ENCODE measurements at regions not wholly inside any gene's neighbourhood (a gene's known extent, or its start where the extent isn't known, plus 50 kb on each side); places are given as distances from the start of the nearest gene placed in this dataset.

GRCh38 chr1:25009671-25010262 lies 79.7 kb upstream of the RUNX3 start:
- Histone ChIP-seq H3K4me1 (ENCODE audit: insufficient read depth, low read length) (peaks cover 38% of the 10 kb centered on the region), H3K9me3 (ENCODE audit: low read length) (no peaks in the 10 kb centered on the region), H3K27me3 (ENCODE audit: control insufficient read depth in 1 of 2, insufficient read depth in 2 of 2, low read length in 2 of 2) (peaks cover 6 to 49% of the 10 kb centered on the region in 2 experiments; a peak in 3 of 5 replicates), H2AFZ (ENCODE audit: low read length) (no peak overlapping the region), H3K36me3 (replicated peaks in 1 of 2; ENCODE audit: control insufficient read depth in 1 of 2, insufficient read depth in 2 of 2, low read length in 2 of 2) (no peaks in the 10 kb centered on the region), H3K4me2 (ENCODE audit: low read depth, low read length) (no peak overlapping the region), H3K27ac (ENCODE audit: extremely low read length, insufficient read depth, low read length) (no peak overlapping the region), H3K4me3 (replicated peaks in 1 of 3; ENCODE audit: insufficient read depth in 1 of 3, low read depth in 2 of 3, low read length in 3 of 3) (no peak overlapping the region), H4K20me1 (ENCODE audit: insufficient read depth, low read length) (no peaks in the 10 kb centered on the region), H3K9ac (ENCODE audit: insufficient read depth, low read depth, low read length) (no peak overlapping the region), H3K79me2 (ENCODE audit: insufficient read depth, low read length) (no peaks in the 10 kb centered on the region)
- POLR2A ChIA-PET = no interaction called here
- CTCF ChIA-PET (ENCODE audit: low intra/inter-chr PET ratio, low total read pairs) = no interaction called here
- 53% methylated on average over 3 of the region's 3 CpGs for WGBS (ENCODE audit: low lambda C conversion rate)
- in situ Hi-C loops (cut with HindIII; ENCODE audit: extremely low pct_ligation_motif_present, low pct_unique_long_range_greater_than_20kb) (no loop called here), intact Hi-C loops (cut with micrococcal nuclease; ENCODE audit: unreplicated experiment) (no loop called here)
- FAIRE-seq = no peak
- DNase-seq (ENCODE audit: low spot score) = no peak
- TF ChIP-seq ZNF644 (CRISPR knock-in tag; IDR thresholded peaks at IDR 0.05; ENCODE audit: low read depth) (no peak), ZNF569 (CRISPR knock-in tag; IDR thresholded peaks at IDR 0.05; ENCODE audit: borderline replicate concordance) (no peak), ARNT (IDR thresholded peaks at IDR 0.05) (no peak), ONECUT2 (CRISPR knock-in tag; IDR thresholded peaks at IDR 0.05) (no peak), ZNF234 (CRISPR knock-in tag; conservative IDR thresholded peaks at IDR 0.05) (no peak), RNF219 (CRISPR knock-in tag; IDR thresholded peaks at IDR 0.05) (no peak), ZFY (CRISPR knock-in tag; IDR thresholded peaks at IDR 0.05) (no peak), STAT6 (CRISPR knock-in tag; IDR thresholded peaks at IDR 0.05; ENCODE audit: borderline replicate concordance) (no peak)
- TF ChIP-seq, protein P1, sequence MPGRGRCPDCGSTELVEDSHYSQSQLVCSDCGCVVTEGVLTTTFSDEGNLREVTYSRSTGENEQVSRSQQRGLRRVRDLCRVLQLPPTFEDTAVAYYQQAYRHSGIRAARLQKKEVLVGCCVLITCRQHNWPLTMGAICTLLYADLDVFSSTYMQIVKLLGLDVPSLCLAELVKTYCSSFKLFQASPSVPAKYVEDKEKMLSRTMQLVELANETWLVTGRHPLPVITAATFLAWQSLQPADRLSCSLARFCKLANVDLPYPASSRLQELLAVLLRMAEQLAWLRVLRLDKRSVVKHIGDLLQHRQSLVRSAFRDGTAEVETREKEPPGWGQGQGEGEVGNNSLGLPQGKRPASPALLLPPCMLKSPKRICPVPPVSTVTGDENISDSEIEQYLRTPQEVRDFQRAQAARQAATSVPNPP (CRISPR knock-in tag; IDR thresholded peaks at IDR 0.05) = no peak
- no TSS peak for BruUV-seq (replicated peaks)
- no peak for ATAC-seq

All from HepG2 (cell line).